B cell (primary cell): ENCODE measurements at regions not wholly inside any gene's neighbourhood (a gene's known extent, or its start where the extent isn't known, plus 50 kb on each side); places are given as distances from the start of the nearest gene placed in this dataset.

Experiments
- ATAC-seq: fragments of 200-7000 bp; cut with Tn5 transposase; one replicate; pipeline ENCODE4 v1.10.0; 2021; ENCODE audit warnings: low read depth, mild to moderate bottlenecking, moderate number of reproducible peaks, moderate library complexity
- CTCF ChIA-PET: fragments of 350-600 bp; sonication (Branson Sonifier 250); formaldehyde crosslinking; loops from one replicate; lab custom pipeline; 2021; ENCODE audit warnings: antibody characterized with exemption, inconsistent platforms; lab: Charles Lee
- POLR2A ChIA-PET: fragments of 350-600 bp; sonication (Branson Sonifier 250); formaldehyde crosslinking; loops from one replicate; lab custom pipeline; 2021; ENCODE audit warnings: antibody characterized with exemption; lab: Charles Lee
- DNase-seq: peaks from one replicate; pipeline ENCODE4 v3.0.0; 2013
- H2AFZ ChIP-seq: 2 replicates; pipeline ENCODE4 v1.6.1; 2012; ENCODE audit warnings: mild to moderate bottlenecking, low read depth, low read length; ENCODE audit not compliant: insufficient read depth, poor library complexity, severe bottlenecking
- H3K27ac ChIP-seq, 2 donors: 1 replicate in 1 of 2; 2 replicates in 1 of 2; pipeline ENCODE4 v1.5.1; 2012 to 2013; ENCODE audit warnings: low read length in 2 of 2, mild to moderate bottlenecking in 2 of 2, moderate library complexity in 1 of 2
- H3K27me3 ChIP-seq, 4 experiments: fragments of 200-600 bp in 1 of 4; sonication (generic) in 1 of 4; replicated peaks in 1 of 4; 1 replicate in 2 of 4; 2 replicates in 2 of 4; pipeline versions ENCODE4 v1.6.1 to v1.7.0; 2013 to 2016; ENCODE audit warnings: low read length in 3 of 4, mild to moderate bottlenecking in 2 of 4, mixed read lengths in 1 of 4, moderate library complexity in 1 of 4; ENCODE audit not compliant: insufficient read depth in 4 of 4, control insufficient read depth in 3 of 4; ENCODE audit errors: control extremely low read depth in 1 of 4
- H3K36me3 ChIP-seq, 2 experiments: replicated peaks in 1 of 2; 1 replicate in 1 of 2; 2 replicates in 1 of 2; pipeline versions ENCODE4 v1.6.1 to v1.7.1; 2013; ENCODE audit warnings: low read length in 1 of 2; ENCODE audit not compliant: insufficient read depth in 2 of 2, control insufficient read depth in 1 of 2; ENCODE audit errors: control extremely low read depth in 1 of 2, extremely low read depth in 1 of 2
- H3K4me1 ChIP-seq, 2 donors: fragments of 200-600 bp in 1 of 2; sonication (generic) in 1 of 2; 1 replicate in 1 of 2; 2 replicates in 1 of 2; pipeline versions ENCODE4 v1.5.1 to v1.6.1; 2013 to 2017; ENCODE audit warnings: low read length in 2 of 2; ENCODE audit not compliant: control insufficient read depth in 2 of 2, insufficient read depth in 2 of 2
- H3K4me2 ChIP-seq: replicated peaks from 2 replicates; pipeline ENCODE3; 2012; ENCODE audit warnings: mild to moderate bottlenecking, low read depth, low read length; ENCODE audit not compliant: poor library complexity, severe bottlenecking
- H3K4me3 ChIP-seq, 5 experiments: fragments of 200-600 bp in 1 of 5; sonication (generic) in 1 of 5; 1 replicate in 3 of 5; 2 replicates in 2 of 5; pipeline versions ENCODE4 v1.5.1 to v1.7.0; 2011 to 2016; ENCODE audit warnings: low read length in 4 of 5, mild to moderate bottlenecking in 4 of 5, low read depth in 2 of 5, control low read depth in 1 of 5, moderate library complexity in 1 of 5; ENCODE audit not compliant: insufficient read depth in 1 of 5; ENCODE audit errors: control extremely low read depth in 1 of 5, extremely low read depth in 1 of 5
- H3K79me2 ChIP-seq: fragments of 200-600 bp; sonication (generic); one replicate; pipeline ENCODE4 v1.6.0; 2016; ENCODE audit warnings: low read length; ENCODE audit not compliant: control insufficient read depth, insufficient read depth
- H3K9ac ChIP-seq: fragments of 200-600 bp; sonication (generic); 2 replicates; pipeline ENCODE4 v1.6.1; 2017; ENCODE audit warnings: mild to moderate bottlenecking, low read length, moderate library complexity
- H3K9me3 ChIP-seq, 3 donors: one replicate each; pipeline versions ENCODE4 v1.6.1 to v1.7.1; 2013; ENCODE audit warnings: low read length in 2 of 3; ENCODE audit not compliant: control insufficient read depth in 2 of 3, insufficient read depth in 1 of 3; ENCODE audit errors: control extremely low read depth in 1 of 3
- H4K20me1 ChIP-seq: 2 replicates; pipeline ENCODE4 v1.6.0; 2012; ENCODE audit warnings: mild to moderate bottlenecking, low read length; ENCODE audit not compliant: insufficient read depth, control insufficient read depth, poor library complexity, severe bottlenecking
- H3K27ac Mint-ChIP-seq: one replicate; pipeline ENCODE4 v1.8.0; 2021; ENCODE audit warnings: mixed read lengths
- H3K27me3 Mint-ChIP-seq: one replicate; pipeline ENCODE4 v1.8.0; 2021; ENCODE audit warnings: mixed read lengths
- H3K4me1 Mint-ChIP-seq: one replicate; pipeline ENCODE4 v1.8.0; 2021; ENCODE audit warnings: mixed read lengths
- H3K4me3 Mint-ChIP-seq: one replicate; pipeline ENCODE4 v1.8.0; 2021; ENCODE audit warnings: mixed read lengths
- H3K9me3 Mint-ChIP-seq: one replicate; pipeline ENCODE4 v1.8.0; 2022; ENCODE audit warnings: mixed read lengths; ENCODE audit not compliant: insufficient read depth
- CTCF ChIP-seq: fragments of 200-600 bp; IDR thresholded peaks from one replicate; pipeline ENCODE4 v1.8.0; 2022; ENCODE audit warnings: antibody characterized with exemption, mild to moderate bottlenecking
- EZH2 ChIP-seq: IDR thresholded peaks from 2 replicates; pipeline ENCODE4 v1.6.1; 2012; ENCODE audit warnings: borderline replicate concordance, low read depth, mild to moderate bottlenecking, moderate library complexity, low read length; ENCODE audit not compliant: insufficient read depth, poor library complexity, severe bottlenecking
- WGBS: methylation state at CpG from one replicate; pipeline ENCODE4 v1.1.5; 2013; ENCODE audit warnings: missing lambda C conversion rate; ENCODE audit not compliant: insufficient coverage; 5-methylcytosine and 5-hydroxymethylcytosine counted together
- intact Hi-C: fragments of 100-400 bp; cut with micrococcal nuclease; formaldehyde crosslinking; loops from one replicate; pipeline ENCODE4 v1.10.0; 2022

GRCh38 chr12:88969127-88969526 lies 383.2 kb downstream of the DUSP6 start:
- Histone ChIP-seq H2AFZ (no peak overlapping the region), H4K20me1 (no peaks in the 10 kb centered on the region), H3K27ac (no peak overlapping the region)

More at GRCh38 chr12:88969127-88969526, 383.2 kb downstream of the DUSP6 start:
- Histone ChIP-seq H3K27me3 (peaks cover 0 to 6% (median 0%) of the 10 kb centered on the region in 4 experiments), H3K4me3 (no peak overlapping the region), H3K4me1 (no peaks in the 10 kb centered on the region), H3K4me2 (no peak overlapping the region), H3K36me3 (no peaks in the 10 kb centered on the region), H3K9ac (no peak overlapping the region), H3K9me3 (no peaks in the 10 kb centered on the region), H3K79me2 (no peaks in the 10 kb centered on the region)
- DNase-seq (no peak), ATAC-seq (no peak)
- H3K4me3 Mint-ChIP-seq, result no peak overlapping the region
- WGBS, result 98% methylated on average over 4 of the region's 5 CpGs
- no peaks in the 10 kb centered on the region for H3K27me3 Mint-ChIP-seq
- no peaks in the 10 kb centered on the region for H3K4me1 Mint-ChIP-seq
- no peak overlapping the region for H3K27ac Mint-ChIP-seq
- intact Hi-C loops, result no loop called here
- ChIA-PET CTCF (no interaction called here), POLR2A (no interaction called here)
- TF ChIP-seq EZH2, result no peak
- TF ChIP-seq CTCF, result no peak
- H3K9me3 Mint-ChIP-seq, result no peaks in the 10 kb centered on the region
